Adipocyte (in vitro differentiated cells): ENCODE measurements at regions not wholly inside any gene's neighbourhood (a gene's known extent, or its start where the extent isn't known, plus 50 kb on each side); places are given as distances from the start of the nearest gene placed in this dataset.

Source experiments
- DNase-seq: peaks from one replicate; pipeline ENCODE4 v3.0.0-alpha.2; 2015; ENCODE audit warnings: low read depth
- H3K27me3 ChIP-seq: replicated peaks from 2 replicates; pipeline ENCODE4 v1.7.0; 2013; ENCODE audit warnings: mild to moderate bottlenecking, low read length, moderate library complexity; ENCODE audit not compliant: control insufficient read depth, insufficient read depth
- H3K36me3 ChIP-seq: 2 replicates; pipeline ENCODE4 v1.7.0; 2013; ENCODE audit warnings: low read length, mild to moderate bottlenecking, moderate library complexity; ENCODE audit not compliant: control insufficient read depth, insufficient read depth, severe bottlenecking
- H3K4me1 ChIP-seq: 2 replicates; pipeline ENCODE4 v1.7.0; 2013; ENCODE audit warnings: mild to moderate bottlenecking, low read length, moderate library complexity; ENCODE audit not compliant: control insufficient read depth, insufficient read depth
- H3K4me3 ChIP-seq: 2 replicates; pipeline ENCODE4 v1.7.0; 2013; ENCODE audit warnings: mild to moderate bottlenecking, low read length, moderate library complexity
- H3K9ac ChIP-seq: 2 replicates; pipeline ENCODE4 v1.7.0; 2013; ENCODE audit warnings: mild to moderate bottlenecking, low read length, moderate library complexity
- H3K9me3 ChIP-seq: 2 replicates; pipeline ENCODE4 v1.7.0; 2013; ENCODE audit warnings: mild to moderate bottlenecking, low read length, moderate library complexity; ENCODE audit not compliant: control insufficient read depth

DNA sequence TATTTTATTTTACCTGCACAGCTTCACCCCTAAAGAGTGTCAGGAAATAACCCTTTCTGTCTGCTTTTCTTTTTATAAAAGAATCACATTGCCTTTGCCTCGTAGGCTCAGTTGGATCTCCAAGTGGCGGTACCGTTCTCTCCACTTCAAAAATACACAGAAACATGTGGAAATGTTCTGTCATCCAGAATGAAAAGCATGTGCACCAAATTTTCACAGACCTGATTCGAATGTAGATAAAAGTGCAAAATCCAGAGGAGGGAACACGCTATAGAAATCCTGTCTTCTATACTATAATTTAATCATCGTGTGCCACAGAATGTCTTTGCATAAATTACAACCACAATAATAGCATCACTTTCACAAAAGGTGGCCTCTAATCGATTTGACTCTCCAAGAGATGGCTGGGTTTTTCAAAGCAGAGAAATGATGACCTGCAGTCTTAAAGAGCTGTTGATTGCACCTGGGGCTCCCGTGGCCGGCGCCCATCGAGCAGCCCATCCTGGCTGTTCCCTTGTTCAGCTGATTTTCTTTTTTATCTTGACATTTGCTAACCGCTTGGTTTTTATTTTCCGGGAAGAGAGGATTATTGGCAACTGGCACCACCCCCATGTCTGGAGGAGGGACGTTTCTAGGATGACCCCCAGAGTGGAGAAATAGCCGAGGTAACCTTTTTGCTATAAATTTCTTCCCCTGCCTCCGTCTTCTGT lies 290.2 kb downstream of the SOX11 start:
- Histone ChIP-seq H3K4me3 (no peak overlapping the region), H3K9ac (no peak overlapping the region), H3K4me1 (no peaks in the 10 kb centered on the region), H3K27me3 (peaks cover 3% of the 10 kb centered on the region), H3K36me3 (no peaks in the 10 kb centered on the region), H3K9me3 (peaks cover 4% of the 10 kb centered on the region)
- no peak for DNase-seq

DNA sequence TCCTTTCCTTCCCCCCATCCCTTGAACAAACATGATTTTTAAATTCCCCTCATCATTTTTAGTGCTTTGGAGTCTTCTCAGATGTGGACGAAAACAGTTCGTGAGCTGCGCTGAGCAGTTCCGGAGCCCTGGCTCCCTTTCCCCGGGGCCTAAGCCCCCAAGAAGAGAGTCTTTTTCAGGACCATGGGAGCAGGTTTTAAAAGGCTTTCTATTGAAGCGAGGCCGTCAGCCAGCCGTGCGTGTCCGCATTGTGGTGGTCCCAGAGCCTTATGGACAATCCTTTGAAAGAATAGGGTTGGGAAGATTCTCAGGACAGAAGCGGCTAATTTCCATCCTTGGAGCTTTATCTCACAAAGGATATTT lies 290.7 kb downstream of the SOX11 start:
- H3K4me1 ChIP-seq, result no peaks in the 10 kb centered on the region
- no peak for DNase-seq
- peaks cover under 1% of the 10 kb centered on the region for H3K9me3 ChIP-seq
- no peak overlapping the region for H3K9ac ChIP-seq
- no peaks in the 10 kb centered on the region for H3K36me3 ChIP-seq
- no peak overlapping the region for H3K4me3 ChIP-seq
- H3K27me3 ChIP-seq, result peaks cover 3% of the 10 kb centered on the region

DNA sequence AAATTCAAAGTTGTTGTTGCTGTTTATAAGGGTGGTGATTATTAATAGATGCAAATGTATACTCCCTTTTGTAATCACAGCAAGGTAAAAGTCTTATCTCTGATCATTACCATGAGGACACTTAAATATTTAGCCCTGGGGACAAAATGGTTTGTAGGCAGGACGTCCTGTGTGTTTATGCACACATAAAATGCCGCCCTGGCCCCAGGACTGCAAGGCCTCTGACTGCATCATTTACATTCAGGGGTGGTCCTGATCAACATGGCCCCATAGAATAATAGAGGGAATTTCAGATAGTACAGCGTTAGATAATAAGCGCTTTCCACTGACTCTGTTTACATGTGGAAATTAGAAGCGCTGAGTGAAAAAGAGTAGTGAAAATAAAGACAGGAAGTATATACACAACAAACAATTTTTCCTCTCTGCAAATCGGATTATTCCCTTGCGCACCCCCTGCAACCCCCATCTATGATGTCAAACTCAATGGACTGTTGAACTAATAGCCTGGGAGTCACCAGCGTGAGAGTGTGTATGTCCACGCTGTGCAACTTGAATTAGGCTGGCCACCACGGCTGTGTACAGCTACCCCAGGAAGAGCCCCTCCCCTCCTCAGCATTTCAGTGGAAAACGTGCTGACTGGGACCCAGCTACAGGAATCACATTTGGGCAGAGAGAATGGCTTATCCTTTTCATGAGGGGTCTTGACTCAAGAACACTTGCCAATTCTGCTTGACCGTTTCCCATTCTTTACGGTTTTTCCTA lies 291.5 kb downstream of the SOX11 start:
- H3K4me3 ChIP-seq, result no peak overlapping the region
- DNase-seq, result no peak
- H3K4me1 ChIP-seq, result no peaks in the 10 kb centered on the region
- no peaks in the 10 kb centered on the region for H3K36me3 ChIP-seq
- H3K9me3 ChIP-seq, result no peaks in the 10 kb centered on the region
- peaks cover 3% of the 10 kb centered on the region for H3K27me3 ChIP-seq
- H3K9ac ChIP-seq, result no peak overlapping the region

DNA sequence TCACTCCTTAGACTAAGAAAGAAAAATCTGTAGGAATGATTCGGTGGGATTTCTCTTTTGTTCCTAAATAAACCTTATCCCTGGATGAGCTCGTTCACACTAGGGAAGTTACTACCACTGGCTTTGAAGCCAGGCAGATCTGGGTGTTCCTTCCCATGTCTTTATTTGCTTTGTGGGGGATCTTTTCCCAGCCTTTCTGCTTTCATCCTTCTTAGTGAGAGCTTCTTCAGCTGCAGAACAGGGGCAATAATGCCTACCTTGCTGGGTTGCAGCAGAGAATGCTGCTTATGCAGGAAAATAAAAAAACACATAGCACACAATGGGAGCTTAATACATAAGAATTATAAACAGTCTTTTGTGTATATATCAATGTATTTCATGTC lies 292.1 kb downstream of the SOX11 start:
- Histone ChIP-seq H3K4me3 (no peak overlapping the region), H3K27me3 (peaks cover 3% of the 10 kb centered on the region), H3K9ac (no peak overlapping the region), H3K9me3 (no peaks in the 10 kb centered on the region), H3K36me3 (no peaks in the 10 kb centered on the region), H3K4me1 (no peaks in the 10 kb centered on the region)
- DNase-seq, result no peak

DNA sequence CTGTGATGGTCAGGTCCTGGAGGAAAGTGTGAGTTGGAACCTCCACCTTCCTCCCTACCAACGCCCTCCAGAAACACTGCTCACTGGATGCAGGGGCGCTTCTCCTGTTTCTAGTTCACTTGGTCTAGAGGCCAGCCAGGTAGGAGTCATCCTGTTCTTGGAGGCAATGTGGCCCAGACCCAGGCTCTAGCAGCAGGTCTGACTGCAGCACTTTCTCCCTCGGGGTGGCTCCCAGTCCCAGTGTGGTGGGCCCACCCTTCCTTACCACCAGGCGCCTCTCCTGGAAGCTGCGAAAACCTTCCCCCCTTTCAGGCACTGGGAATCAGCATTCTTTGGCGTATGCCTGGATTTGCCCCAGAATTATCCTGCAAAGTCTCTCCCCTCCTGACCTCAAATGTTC lies 292.8 kb downstream of the SOX11 start:
- DNase-seq, result no peak
- Histone ChIP-seq H3K9me3 (no peaks in the 10 kb centered on the region), H3K9ac (no peak overlapping the region), H3K4me1 (no peaks in the 10 kb centered on the region), H3K36me3 (no peaks in the 10 kb centered on the region), H3K4me3 (no peak overlapping the region), H3K27me3 (peaks cover 3% of the 10 kb centered on the region)

DNA sequence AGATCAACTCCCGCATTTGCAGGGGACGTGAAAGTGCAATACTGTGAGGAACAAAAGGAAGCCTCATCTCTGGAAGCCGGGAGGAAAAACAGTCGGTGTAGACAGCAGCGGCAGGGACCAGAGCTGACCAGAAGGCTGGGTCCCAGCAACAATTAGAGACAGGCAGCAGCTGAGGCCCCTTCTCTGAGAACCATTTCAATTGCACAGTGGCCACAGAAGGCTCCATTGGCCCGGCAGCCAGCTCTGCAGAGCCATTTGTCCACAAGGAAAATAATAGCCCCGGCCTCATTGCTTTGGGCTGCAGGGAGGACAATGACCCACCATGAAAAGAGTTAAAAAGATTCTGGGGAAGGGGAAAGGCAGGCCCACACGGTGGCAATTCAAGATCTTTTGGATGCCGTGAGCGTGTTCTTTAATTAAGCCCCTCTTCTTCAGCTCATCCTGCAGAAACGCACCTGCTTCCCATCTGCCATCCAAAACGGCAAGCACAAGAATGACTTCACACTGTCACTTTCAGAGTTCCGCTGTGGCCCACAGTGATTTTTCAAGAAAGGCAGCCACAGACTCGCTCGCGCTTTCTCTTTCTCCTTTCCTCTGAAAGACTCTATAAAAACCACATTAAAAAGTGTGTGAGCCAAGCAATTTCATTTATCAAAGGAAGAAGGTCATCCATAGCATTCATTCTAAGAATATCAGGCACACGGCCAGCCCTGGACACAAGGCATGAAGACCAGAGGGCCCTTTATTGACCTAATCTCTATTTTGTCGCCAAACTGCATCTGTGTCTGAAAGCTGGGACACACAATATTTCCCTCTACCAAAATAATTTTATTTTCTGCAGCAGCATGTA lies 293.6 kb downstream of the SOX11 start:
- Histone ChIP-seq H3K4me3 (no peak overlapping the region), H3K9me3 (no peaks in the 10 kb centered on the region), H3K27me3 (peaks cover 2% of the 10 kb centered on the region), H3K36me3 (no peaks in the 10 kb centered on the region), H3K9ac (no peak overlapping the region), H3K4me1 (no peaks in the 10 kb centered on the region)
- DNase-seq, result no peak

DNA sequence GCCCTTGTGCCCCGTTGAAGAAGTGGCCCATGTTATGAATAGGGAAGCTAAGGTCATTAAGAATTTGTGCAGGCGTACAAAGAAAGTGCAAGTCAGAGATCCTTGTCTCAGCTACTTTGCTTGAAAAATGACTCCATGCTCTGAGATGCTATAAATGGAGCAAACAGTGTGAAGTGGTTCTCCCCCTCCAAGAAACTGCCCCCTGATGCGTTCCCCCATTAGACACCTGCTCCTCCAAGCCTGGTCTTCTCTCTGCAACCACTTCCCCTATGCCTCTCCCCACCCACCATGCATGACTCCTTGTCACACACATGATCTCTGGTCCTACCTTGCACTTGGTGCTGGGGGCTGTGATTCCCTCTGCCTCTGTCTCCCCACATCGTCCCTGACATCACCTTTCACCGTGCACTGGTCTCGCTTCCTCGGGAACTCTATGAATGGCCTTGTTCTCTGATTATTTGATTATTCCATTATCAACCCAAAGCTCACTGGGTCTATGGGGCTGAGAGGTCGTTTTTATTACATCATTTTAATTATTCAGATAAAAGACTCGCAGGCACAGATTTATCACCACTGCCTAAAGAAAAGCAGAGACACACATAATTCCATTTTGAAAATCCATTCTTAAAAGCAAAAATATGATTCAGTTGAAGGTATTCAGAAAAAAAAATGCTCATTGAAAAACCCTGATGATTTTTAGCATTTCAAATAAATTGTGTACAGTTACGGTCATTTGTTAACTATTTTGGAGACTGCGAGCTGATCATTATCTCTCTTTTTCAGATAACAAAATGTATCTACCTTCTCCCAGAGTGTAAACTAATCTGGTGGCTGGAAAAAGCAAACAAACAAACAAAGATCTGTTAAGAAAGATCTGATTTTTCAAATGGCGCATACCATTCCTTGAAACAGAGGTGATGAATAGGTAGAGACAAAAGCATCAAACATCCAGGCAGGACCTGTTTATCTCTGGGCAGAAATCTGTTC lies 294.9 kb downstream of the SOX11 start:
- Histone ChIP-seq H3K4me3 (no peak overlapping the region), H3K36me3 (no peaks in the 10 kb centered on the region), H3K4me1 (no peaks in the 10 kb centered on the region), H3K27me3 (no peaks in the 10 kb centered on the region), H3K9me3 (no peaks in the 10 kb centered on the region), H3K9ac (no peak overlapping the region)
- no peak for DNase-seq

DNA sequence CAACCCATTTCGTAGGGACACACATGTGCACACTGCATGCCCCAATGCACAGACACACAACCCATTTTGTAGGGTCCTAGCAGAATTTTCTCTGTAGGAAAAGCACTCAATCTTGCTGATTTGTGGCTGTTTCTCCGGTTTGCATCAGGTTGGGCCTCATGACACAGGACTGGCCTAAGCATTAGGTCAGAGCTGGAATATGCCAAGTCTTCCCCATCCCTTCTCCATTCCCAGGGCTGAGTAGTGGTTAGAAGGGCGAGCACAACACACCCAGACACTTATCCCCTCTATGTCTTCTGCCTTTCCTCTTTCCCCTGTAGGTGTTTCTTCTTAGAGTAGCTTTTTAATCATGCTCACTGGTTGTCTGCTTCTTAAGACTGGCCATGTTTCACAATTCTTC lies 295.9 kb downstream of the SOX11 start:
- no peak overlapping the region for H3K4me3 ChIP-seq
- no peaks in the 10 kb centered on the region for H3K36me3 ChIP-seq
- DNase-seq, result no peak
- no peak overlapping the region for H3K9ac ChIP-seq
- no peaks in the 10 kb centered on the region for H3K9me3 ChIP-seq
- no peaks in the 10 kb centered on the region for H3K4me1 ChIP-seq
- H3K27me3 ChIP-seq, result no peaks in the 10 kb centered on the region

DNA sequence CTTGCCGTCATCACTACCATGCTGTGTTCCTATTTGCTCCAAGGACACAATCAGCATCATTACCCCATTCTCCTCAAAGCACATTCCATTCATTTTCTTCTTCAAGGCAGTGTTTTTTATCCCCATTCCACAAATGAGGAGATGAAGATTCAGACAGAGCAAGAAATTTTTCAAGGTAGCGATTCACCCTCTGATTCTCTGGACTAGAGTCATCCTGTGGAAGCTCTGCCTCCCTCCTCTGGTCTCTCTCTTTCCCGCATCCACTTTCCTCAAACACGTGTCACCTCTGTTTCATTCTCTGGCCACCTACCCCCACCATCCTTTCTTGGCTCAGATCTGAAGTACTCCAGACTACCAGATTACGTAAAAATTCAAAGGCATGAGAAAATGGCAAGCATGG lies 297.9 kb downstream of the SOX11 start:
- Histone ChIP-seq H3K9ac (no peak overlapping the region), H3K27me3 (no peaks in the 10 kb centered on the region), H3K9me3 (no peaks in the 10 kb centered on the region), H3K4me1 (no peaks in the 10 kb centered on the region), H3K4me3 (no peak overlapping the region), H3K36me3 (no peaks in the 10 kb centered on the region)
- DNase-seq, result no peak

DNA sequence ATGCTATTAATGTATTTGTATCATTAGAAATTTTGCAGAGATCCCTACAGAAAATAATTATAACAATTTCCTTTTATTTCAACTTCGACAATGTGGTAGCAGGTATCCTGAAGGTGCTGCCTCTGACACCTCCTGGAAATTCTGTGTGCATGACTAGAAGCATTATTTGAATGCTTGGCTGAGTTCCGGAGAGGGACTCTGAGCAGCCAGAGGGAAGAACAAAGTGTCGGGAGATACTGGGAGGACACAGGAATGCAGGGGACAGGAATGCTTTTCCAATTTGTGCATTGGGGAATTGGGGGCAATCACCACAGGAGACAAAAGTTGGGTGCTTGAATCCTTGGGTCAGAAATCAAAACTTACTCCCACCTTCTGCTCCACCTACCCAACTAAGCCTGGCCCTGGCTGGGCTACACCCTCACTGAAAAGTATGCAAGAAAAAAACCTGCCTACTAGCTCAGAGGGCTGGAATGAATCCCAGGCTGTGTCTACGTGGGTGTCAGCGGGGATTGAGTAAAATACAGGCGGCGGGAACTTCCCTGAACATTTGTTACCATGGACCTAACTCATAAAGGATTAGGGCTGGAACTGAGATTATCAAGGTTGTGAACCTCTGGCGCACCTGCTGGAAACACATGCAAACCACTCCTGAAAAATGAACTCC lies 299.3 kb downstream of the SOX11 start:
- no peaks in the 10 kb centered on the region for H3K27me3 ChIP-seq
- H3K9me3 ChIP-seq, result no peaks in the 10 kb centered on the region
- no peaks in the 10 kb centered on the region for H3K4me1 ChIP-seq
- H3K36me3 ChIP-seq, result no peaks in the 10 kb centered on the region
- no peak overlapping the region for H3K4me3 ChIP-seq
- H3K9ac ChIP-seq, result no peak overlapping the region
- DNase-seq, result no peak
